ENCODE measurements at regions not wholly inside any gene's neighbourhood (a gene's known extent, or its start where the extent isn't known, plus 50 kb on each side); places are given as distances from the start of the nearest gene placed in this dataset.
A peak's percentile ranks its signal among the peaks of the same experiment; 100 is the strongest.

DNA sequence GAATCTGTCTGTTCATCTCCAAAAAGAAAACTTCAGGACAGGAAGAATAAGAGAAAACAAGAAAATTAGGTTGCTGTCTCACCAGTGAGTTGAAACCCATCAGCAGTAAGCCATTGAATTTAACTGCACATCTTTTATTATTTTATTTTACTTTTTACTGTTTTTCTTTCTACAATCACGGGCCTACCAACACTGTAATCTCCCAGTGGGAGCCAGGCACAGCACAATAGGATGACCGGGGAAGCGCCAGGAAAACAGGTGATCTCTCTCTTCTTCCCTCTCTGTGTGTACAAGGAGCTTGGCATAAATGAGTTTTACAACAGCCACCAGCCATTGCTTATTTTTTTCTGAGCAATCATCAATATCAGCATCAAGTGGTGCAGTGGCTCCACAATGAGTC, 113.1 kb upstream of the ESRRG start:
- no peak overlapping the region for H3K4me3 ChIP-seq
- no peaks in the 10 kb centered on the region for H3K27me3 ChIP-seq
- DNase-seq, result no peak
- no peaks in the 10 kb centered on the region for H3K36me3 ChIP-seq
- no peaks in the 10 kb centered on the region for H3K4me1 ChIP-seq
- TF ChIP-seq POLR2A (IDR thresholded peaks at IDR 0.05) (no peak), CTCF (IDR thresholded peaks at IDR 0.05) (no peak)
- H3K9me3 ChIP-seq, result no peaks in the 10 kb centered on the region
- no peak overlapping the region for H3K27ac ChIP-seq

DNA sequence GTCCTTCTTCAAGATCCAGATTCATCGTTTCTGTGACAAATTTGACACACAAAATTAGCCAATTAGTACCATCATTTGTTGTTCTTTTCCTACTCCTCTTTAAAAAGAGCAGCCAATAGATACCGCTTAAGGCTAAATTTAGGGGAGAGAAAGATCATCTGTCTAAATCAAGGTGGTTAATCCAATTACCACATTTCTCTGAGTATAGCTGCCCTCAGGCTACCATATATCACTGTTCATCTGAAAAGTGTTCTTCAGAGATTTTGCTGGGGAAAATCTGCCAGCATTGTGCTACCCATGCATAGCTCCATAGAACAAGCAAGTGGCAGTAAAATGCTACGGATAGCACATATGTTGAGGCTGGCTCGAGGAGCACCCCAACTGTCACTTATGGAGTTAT, 110.3 kb upstream of the ESRRG start:
- DNase-seq, result no peak
- no peak overlapping the region for H3K4me3 ChIP-seq
- H3K27ac ChIP-seq, result no peak overlapping the region
- no peaks in the 10 kb centered on the region for H3K27me3 ChIP-seq
- H3K4me1 ChIP-seq, result no peaks in the 10 kb centered on the region
- TF ChIP-seq CTCF (IDR thresholded peaks at IDR 0.05) (no peak), POLR2A (IDR thresholded peaks at IDR 0.05) (no peak)
- no peaks in the 10 kb centered on the region for H3K9me3 ChIP-seq
- no peaks in the 10 kb centered on the region for H3K36me3 ChIP-seq

GRCh38 chr1:216832192-216832591, 109.0 kb upstream of the ESRRG start:
- Histone ChIP-seq H3K4me1 (no peaks in the 10 kb centered on the region), H3K36me3 (no peaks in the 10 kb centered on the region), H3K4me3 (no peak overlapping the region), H3K27me3 (no peaks in the 10 kb centered on the region), H3K9me3 (no peaks in the 10 kb centered on the region), H3K27ac (no peak overlapping the region)
- no peak for DNase-seq
- TF ChIP-seq CTCF (IDR thresholded peaks at IDR 0.05) (peak in 1 of 6 experiments; percentile 43), POLR2A (IDR thresholded peaks at IDR 0.05) (no peak)

DNA sequence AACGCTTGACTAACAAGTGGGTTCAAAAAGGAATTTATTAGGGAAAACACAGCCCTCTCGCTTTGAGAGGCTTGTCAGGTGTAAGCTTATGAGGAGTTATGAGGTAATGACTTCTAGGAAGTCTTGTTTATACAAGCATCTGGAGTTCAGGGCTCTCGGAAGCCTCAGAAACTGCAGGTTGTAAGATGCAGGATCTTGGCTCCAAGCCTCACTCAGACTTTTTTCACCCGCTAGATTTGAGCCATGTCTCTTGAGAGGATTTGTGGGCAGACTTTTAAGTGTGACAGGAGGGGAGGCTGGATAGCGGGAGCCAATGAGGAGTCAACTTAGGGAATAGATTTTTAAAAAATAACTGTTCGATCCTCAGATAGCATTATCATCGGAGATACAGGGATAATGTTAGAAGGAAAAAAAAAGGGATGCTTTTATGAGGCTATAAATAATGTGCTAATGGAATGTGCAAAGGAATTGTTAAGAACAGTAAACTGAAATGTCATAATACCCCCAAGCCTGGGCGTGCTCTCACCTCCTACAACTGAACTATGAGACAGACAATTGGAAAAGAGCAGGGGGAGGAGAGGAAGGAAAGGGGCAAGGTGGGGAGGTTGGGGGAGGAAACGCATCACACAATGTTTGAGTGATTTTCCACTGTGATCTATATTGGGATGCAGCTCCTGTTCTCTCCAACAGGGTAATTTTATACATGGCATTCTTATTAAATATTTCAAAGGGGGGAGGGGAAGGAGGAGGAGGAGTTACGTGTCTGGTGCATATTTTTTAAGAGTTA, 107.4 kb upstream of the ESRRG start:
- no peak overlapping the region for H3K4me3 ChIP-seq
- H3K27me3 ChIP-seq, result no peaks in the 10 kb centered on the region
- no peak overlapping the region for H3K27ac ChIP-seq
- TF ChIP-seq CTCF (IDR thresholded peaks at IDR 0.05), result no peak
- no peak for TF ChIP-seq POLR2A (IDR thresholded peaks at IDR 0.05)
- H3K9me3 ChIP-seq, result no peaks in the 10 kb centered on the region
- no peaks in the 10 kb centered on the region for H3K4me1 ChIP-seq
- DNase-seq, result no peak
- no peaks in the 10 kb centered on the region for H3K36me3 ChIP-seq

DNA sequence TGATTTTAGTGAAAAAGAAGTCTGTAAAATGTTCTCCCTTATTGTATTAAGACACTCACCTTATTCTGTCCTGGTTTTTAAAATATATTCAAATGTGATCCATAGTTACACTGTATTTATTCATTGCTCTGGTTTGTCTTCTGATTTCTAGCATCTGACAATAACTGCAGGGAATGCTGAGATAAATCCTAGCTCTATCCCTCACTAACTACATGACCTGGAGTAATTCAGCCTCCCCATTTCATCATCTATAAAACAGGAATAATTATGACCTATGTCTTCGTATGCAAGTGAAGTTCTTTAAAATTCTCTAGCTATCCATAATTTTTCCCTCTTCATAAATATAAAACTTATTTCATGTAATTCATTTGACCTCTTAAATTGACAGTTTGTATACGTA, 104.0 kb upstream of the ESRRG start:
- Histone ChIP-seq H3K27me3 (no peaks in the 10 kb centered on the region), H3K36me3 (no peaks in the 10 kb centered on the region), H3K27ac (no peak overlapping the region), H3K4me1 (no peaks in the 10 kb centered on the region), H3K4me3 (no peak overlapping the region), H3K9me3 (no peaks in the 10 kb centered on the region)
- no peak for DNase-seq
- TF ChIP-seq CTCF (IDR thresholded peaks at IDR 0.05) (no peak), POLR2A (IDR thresholded peaks at IDR 0.05) (no peak)
